ENCODE measurements at regions not wholly inside any gene's neighbourhood (a gene's known extent, or its start where the extent isn't known, plus 50 kb on each side); places are given as distances from the start of the nearest gene placed in this dataset.

DNA sequence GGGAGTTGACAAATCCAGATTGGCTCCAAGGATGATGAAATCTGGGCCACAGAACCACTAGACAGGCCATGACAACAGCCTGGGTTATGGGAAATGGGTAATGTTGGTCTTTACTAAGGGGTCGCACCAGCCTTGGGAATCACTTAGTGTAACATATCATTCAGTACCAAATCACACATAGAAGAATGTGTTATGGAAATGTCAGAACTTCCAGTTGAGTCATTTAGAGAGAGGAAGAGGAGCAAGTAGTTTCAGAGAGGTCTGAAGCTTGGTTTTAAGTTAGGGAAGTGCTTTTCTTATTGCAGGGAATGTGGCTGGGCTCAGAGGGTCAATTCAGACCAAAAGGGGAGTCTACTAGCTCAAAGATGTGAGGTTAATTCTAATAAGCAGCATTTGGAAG lies 241.6 kb upstream of the ZPLD1 start:
- peak; percentile 10; the same call in 1 of the 2 replicates for TF ChIP-seq SPI1 (IDR thresholded peaks at IDR 0.05; ENCODE audit: borderline replicate concordance, insufficient read depth, low read depth, low read length)
- TF ChIP-seq NFYA (IDR thresholded peaks at IDR 0.05; ENCODE audit: borderline replicate concordance, low read depth, low read length): no peak
- no peak for TF ChIP-seq SMAD5 (IDR thresholded peaks at IDR 0.05; ENCODE audit: low read depth)
- TF ChIP-seq HCFC1 (IDR thresholded peaks at IDR 0.05; ENCODE audit: low read length): no peak
- TF ChIP-seq, protein P1, sequence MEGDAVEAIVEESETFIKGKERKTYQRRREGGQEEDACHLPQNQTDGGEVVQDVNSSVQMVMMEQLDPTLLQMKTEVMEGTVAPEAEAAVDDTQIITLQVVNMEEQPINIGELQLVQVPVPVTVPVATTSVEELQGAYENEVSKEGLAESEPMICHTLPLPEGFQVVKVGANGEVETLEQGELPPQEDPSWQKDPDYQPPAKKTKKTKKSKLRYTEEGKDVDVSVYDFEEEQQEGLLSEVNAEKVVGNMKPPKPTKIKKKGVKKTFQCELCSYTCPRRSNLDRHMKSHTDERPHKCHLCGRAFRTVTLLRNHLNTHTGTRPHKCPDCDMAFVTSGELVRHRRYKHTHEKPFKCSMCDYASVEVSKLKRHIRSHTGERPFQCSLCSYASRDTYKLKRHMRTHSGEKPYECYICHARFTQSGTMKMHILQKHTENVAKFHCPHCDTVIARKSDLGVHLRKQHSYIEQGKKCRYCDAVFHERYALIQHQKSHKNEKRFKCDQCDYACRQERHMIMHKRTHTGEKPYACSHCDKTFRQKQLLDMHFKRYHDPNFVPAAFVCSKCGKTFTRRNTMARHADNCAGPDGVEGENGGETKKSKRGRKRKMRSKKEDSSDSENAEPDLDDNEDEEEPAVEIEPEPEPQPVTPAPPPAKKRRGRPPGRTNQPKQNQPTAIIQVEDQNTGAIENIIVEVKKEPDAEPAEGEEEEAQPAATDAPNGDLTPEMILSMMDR (IDR thresholded peaks at IDR 0.05 in 2 of 3, conservative IDR thresholded peaks at IDR 0.05 in 1 of 3; ENCODE audit: control insufficient read depth in 2 of 3, extremely low read depth in 1 of 3, insufficient read depth in 1 of 3, low read depth in 3 of 3, low read length in 3 of 3): no peak
- no peak for TF ChIP-seq SUPT20H (IDR thresholded peaks at IDR 0.05; ENCODE audit: borderline replicate concordance, control insufficient read depth, low read depth, low read length)
- 0 out of 2 replicates have a peak, but pooled peaks have one; percentile 16 for TF ChIP-seq IRF4 (IDR thresholded peaks at IDR 0.05; ENCODE audit: low read depth, low read length)
- Histone ChIP-seq H4K20me1 (ENCODE audit: control insufficient read depth, insufficient read depth) (no peaks in the 10 kb centered on the region), H3K79me2 (ENCODE audit: control insufficient read depth, insufficient read depth, low read length) (no peaks in the 10 kb centered on the region), H3K9me3 (replicated peaks; ENCODE audit: control insufficient read depth, insufficient read depth, low read length) (no peaks in the 10 kb centered on the region; the same call in 2 of the 3 replicates), H3K4me3 (no peak overlapping the region), H3K9ac (ENCODE audit: control insufficient read depth, insufficient read depth, low read length) (no peak overlapping the region), H3K4me1 (ENCODE audit: control insufficient read depth, insufficient read depth, low read length) (no peaks in the 10 kb centered on the region), H2AFZ (ENCODE audit: control insufficient read depth, low read depth, low read length) (no peak overlapping the region), H3K36me3 (ENCODE audit: control insufficient read depth in 2 of 2, insufficient read depth in 2 of 2, low read length in 1 of 2) (no peaks in the 10 kb centered on the region), H3K27ac (ENCODE audit: control insufficient read depth, insufficient read depth) (no peak overlapping the region), H3K27me3 (replicated peaks in 1 of 2; ENCODE audit: control insufficient read depth in 2 of 2, insufficient read depth in 2 of 2, low read length in 1 of 2) (no peaks in the 10 kb centered on the region), H3K4me2 (ENCODE audit: control insufficient read depth, insufficient read depth) (no peak overlapping the region)
- ChIA-PET SMC1A (ENCODE audit: uncharacterized antibody, unreplicated experiment) (interaction anchor here (0.7 to 3.3 kb wide), 3 partner anchors 13 to 209 kb away, joined by 3 to 9 read pairs (median 3); no protein-coding TSS in a partner anchor), POLR2A (interaction anchor here (0.5 kb wide), 1 partner anchor 35 kb away, joined by 3 read pairs; no protein-coding TSS in a partner anchor), RAD21 (ENCODE audit: unreplicated experiment) (interaction anchor here (0.9 kb wide), 1 partner anchor 14 kb away, joined by 3 read pairs; no protein-coding TSS in a partner anchor), CTCF (interaction anchor here (0.7 kb wide), 1 partner anchor 13 kb away, joined by 3 read pairs; no protein-coding TSS in a partner anchor)
- intact Hi-C loops (cut with micrococcal nuclease; ENCODE audit: unreplicated experiment) (no loop called here), in situ Hi-C loops (cut with MboI) (no loop called here)
- DNase-seq (ENCODE audit: low read depth, low spot score) (no peak), ATAC-seq (no peak), FAIRE-seq (no peak)
- BruUV-seq (replicated peaks): no TSS peak
- WGBS (ENCODE audit: insufficient coverage, insufficient replicate concordance, low lambda C conversion rate, missing lambda C conversion rate): 0% methylated on average over 1 of the region's 1 CpG
